Astrocyte of the hippocampus (primary cell): ENCODE measurements at regions not wholly inside any gene's neighbourhood (a gene's known extent, or its start where the extent isn't known, plus 50 kb on each side); places are given as distances from the start of the nearest gene placed in this dataset.
"Not testable (repeated sequence)": the region's sequence is repeated elsewhere in the genome, so short reads cannot be mapped to it uniquely, and the experiment has no call there.

Source experiments
- DNase-seq: peaks from one replicate; pipeline ENCODE4 v3.0.0; 2011; ENCODE audit warnings: low read depth, low spot score

DNA sequence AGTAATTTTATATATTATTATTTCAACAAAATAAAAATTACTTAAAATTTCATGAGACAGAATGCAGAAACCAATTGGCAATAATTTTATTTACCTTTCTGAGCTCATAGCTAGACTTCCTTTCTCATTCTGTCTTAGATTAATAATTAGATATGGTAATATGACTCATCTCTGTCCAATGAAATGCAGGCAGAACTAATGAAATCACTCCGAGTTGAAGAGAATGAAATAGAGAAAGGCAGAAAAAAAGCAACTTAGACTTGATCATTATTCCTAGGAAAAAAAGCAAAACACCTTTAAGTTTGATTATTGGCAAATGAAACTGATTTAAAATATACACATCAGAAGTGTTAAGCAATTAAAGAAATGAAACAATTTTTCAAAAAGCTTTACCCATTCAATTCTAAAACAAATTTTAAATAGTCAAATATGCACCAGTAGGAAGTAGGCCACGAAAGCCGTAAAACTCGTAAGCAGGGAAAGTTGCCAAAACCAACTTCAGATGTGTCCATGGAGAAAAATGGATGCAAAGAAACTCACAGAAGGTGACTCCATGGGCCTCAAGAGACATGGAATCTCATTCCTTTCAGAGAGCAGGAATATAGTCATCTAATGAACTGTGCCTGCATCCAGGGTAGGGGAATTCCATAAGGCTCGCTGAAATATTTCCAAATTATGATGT, 293.8 kb upstream of the RGS17 start:
- no peak for DNase-seq

DNA sequence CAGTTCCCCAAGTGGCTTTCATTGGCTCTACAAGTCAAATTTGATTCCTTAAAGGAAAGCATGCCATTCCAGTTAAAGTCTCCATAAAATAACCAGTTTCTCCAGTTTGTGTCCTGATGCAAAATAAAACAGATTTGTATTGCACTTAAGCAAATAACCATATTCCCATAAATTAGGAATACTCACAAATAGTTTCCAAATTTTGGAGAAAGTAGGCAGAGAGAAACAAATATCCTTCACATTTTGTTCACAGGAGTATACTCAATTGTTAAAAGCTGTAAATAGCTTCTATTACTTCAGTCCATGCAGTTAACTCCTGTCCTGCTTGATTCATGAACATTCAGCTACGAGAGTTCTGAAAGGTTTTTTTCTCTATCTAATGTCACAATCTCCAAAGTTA, 281.4 kb upstream of the RGS17 start:
- no peak for DNase-seq

DNA sequence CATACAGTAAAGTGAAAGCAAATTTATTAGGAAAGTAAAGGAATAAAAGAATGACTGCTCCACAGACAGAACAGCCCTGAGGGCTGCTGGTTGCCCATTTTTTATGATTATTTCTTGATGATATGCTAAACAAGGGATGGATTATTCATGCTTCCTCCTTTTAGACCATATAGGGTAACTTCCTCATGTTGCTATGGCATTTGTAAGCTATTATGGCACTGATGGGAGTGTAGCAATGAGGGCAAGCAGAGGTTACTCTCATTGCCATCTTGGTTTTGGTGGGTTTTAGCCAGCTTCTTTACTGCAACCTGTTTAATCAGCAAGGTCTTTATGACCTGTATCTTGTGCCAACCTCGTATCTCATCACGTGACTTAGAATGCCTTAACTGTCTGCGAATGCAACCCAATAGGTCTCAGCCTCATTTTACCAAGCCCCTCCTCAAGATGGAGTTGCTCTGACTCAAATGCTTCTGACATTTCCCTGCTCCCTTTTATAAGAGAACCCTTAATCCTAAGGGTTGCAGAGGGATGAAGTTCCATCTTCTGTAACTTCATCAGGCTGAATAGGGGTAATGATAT, 280.1 kb upstream of the RGS17 start:
- DNase-seq: no peak

DNA sequence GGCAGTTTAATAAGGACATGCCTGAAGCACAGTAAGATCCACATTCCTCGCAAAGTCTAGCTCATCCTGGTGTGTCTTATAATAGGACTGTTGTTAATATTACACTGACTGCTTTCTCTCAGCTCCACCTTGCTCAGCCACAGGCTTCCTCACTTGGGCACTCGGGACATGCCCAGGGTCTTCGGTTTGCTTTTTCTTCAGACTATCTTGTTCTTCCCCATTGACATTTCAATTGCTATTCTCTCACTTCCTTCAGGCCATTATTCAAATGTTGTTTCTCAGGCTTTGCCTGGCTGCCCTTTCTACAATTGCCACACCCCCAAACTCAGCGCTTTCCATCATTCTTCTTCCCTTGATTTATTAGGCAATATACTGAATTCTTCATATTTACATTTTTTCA, 274.8 kb upstream of the RGS17 start:
- no peak for DNase-seq

DNA sequence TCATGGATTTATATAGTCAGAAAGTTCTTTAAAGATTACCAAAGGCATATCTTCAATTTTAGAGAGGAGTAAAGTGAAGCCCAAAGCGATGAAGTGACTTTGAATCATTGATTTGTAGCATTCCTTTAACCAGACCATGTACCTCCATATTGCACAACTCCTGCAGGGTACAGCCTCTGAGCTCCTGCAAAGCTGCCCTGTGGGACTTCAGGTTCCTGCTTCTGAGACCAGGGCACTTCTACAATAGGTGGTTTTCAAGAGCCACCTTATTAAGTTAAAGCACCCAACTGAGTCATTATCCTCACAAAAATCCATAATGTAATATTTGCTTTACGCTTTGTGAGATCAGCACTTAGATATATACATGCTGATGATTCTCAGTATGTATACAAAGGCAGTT, 270.7 kb upstream of the RGS17 start:
- DNase-seq: no peak

DNA sequence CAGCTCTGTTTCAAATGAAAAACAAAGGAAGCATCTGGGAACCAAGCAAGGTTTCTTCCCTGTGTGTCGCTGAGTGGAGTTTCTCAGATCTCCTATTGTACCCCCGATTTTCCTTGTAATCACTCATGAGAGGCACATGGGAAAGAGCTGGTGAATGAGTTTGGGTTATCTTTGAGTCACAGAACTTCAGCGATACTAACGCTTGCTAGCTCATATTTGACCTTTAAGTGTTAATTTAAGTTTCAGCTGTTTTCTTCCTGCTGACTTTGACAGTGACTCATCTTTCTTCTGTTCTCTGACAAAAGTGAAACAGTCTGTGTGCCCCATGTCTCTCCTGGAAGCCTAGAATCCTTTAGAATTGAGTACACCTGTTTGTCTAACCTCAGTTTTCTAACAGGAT, 261.1 kb upstream of the RGS17 start:
- DNase-seq: no peak

DNA sequence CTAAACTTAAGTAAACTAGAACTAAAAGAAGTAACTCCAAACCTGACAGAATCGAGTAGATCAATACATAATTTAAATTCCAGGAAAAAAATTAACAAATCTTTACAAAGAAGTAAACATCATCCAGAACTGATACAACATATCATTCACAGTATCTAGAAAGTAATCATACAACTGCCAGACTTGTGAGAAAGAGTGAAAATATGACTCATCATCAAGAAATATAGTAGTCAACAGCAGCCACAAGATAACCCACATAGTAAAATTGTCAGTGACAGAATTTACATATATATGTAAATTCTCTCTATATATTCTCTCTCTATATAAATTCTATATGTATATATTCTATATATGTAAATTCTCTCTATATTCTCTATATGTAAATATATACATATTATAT, 242.8 kb upstream of the RGS17 start:
- DNase-seq: no peak

DNA sequence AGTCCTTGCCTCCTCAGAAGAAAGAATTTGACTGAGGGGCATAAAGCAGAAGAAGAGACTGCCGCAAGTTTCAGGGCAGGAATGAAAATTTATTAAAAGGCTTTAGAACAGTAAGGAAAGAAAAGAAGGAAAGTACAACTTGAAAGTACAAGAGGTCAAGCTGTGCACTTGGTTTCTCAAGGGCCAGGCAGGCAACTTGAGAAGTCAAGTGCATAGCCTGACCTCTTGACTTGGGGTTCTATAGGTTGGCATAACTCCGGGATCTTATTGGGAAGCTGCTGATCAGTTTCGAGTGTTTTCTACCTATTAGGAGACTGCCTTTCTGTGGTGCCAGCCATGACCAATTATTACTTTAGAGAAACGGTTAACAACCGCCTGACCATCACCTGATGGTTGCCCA, 237.0 kb upstream of the RGS17 start:
- DNase-seq: no peak

DNA sequence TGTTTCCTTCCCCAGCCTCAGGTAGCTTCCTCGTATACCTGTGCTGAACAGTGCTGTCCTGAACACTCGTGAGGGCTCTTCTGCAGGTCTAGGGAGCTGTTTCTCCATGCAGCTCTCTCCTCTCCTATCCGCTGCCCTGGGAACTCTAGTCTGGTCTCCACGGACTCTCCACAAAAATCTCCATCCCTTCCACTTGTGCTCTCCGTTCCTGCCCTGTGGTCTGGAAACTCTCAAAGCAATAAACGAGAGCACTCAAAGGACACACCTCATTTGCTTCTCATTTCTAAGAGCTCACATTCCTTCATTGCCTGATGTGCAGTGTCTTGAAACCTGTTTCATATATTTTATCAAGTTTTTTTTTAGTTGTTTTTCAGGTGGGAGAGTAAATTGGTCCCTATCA, 235.9 kb upstream of the RGS17 start:
- no peak for DNase-seq

DNA sequence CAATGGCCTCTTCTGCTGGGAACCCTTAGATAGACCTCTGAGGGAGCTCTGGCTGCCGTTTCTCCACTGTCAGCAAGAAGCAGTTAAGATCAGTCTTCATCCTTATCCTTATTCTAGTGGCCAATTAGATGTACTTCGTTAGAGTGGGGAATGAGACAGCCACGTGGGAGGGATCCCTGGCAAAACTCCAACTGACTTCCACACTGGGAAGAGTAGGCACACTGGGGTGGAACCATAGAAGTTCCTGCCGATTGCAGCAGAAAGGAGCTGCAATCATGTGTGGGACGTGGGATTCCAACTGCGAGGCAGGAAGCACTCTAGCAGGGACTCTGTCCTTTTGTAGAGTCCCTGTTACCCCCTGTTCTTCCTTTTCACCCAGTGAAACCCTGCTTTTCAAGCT, 226.3 kb upstream of the RGS17 start:
- DNase-seq: no peak

DNA sequence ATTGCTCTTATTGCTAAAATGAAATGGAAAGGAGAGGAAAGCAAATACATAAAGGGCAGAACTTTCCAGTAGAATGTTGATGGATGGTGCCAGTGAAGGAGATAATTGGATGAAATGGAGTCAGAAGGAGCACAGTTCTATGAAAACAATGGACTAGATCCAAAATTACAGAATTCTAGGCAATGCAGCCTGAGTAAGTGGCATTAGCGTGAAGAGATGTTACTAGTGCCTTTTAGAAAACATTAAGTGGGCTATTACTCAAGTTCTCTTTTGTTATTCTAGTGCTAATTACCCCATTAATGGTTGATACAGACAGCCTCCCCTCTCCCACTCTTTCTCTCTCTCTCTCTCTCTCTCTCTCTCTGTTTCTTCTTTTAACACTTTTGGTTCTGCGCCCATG, 209.5 kb upstream of the RGS17 start:
- DNase-seq: no peak

DNA sequence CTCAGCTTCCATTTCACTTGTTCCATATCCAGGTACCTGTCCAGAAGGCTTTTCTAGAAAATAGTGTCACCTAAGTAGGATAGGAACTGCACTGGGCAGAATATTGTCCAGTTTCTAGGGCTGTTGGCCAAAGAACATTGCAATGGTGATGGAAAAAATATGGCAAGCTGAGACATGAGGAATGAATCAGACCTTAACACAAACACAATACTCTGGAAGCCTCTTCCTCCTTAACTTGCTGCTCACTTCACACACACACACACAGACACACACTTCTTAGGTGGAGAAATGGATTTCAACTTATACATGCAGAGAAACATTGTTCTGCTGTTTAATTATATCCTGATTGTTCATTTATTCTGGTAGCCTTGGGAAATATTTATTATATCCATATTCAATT, 203.0 kb upstream of the RGS17 start:
- no peak for DNase-seq

DNA sequence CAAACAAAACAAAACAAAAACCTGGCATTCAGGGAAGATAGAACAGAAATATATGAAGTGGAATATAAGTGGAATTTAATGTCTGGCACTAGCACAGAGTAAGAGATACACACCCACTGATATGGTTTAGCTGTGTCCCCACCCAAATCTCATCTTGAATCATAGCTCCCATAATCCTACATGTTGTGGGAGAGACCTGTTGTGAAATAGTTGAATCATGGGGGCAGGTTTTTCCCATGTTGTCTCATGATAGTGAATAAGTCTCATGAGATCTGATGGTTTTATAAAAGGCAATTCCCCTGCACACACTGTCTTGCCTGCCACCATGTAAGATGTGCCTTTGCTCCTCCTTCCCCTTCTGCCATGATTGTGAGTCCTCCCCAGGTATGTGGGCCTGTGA, 200.1 kb upstream of the RGS17 start:
- DNase-seq: not testable (repeated sequence)

DNA sequence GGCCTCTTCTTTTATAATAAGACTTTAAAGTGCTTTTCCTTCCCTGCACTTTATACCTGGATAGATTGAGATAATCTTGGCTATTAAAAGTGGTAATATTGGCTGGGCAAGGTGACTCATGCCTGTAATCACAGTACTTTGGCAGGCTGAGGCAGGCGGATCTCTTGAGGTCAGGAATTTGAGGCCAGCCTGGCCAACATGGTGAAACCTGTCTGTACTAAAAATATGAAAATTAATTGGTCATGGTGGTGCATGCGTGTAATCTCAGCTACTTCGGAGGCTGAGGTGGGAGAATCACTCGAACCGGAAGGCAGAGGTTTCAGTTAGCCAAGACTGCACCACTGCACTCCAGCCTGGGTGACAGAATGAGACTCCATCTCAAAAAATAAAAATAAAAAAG, 197.1 kb upstream of the RGS17 start:
- DNase-seq: no peak

DNA sequence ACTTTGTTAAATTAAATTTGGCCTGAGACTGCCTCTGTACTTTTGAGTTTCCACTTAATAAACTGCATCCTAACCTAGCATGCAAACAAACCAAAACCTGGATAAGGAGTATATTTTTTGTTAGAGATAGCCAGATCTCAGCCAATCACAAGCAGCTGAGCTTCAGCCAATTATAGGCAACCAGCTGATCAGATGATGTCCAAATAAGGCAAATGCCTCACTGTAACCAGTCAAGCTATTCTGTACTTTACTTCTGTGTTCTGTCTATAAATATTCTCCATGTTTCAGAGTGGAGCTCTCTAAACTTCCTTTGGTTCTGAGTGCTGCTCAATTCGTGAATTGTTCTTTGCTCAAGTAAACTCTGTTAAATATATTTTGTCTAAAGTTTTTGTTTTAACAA, 194.6 kb upstream of the RGS17 start:
- no peak for DNase-seq

DNA sequence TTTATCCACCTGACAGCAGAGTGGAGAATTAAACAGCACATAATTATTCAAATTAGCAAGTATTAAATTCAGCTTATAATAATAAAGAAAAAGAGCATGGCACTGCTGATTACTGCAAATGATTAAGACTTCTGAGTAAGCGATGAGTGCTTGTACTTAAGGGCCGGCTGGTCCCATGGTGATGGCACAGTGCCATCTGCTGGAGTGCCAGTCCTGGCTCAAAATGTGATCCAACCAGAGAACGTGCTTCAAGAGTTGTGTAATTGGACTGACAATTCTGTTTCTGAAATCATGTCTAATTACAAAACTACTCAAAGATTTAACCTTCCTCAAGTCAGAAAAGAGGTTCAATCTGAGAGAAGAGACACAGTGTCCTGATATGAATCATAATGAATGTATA, 181.6 kb upstream of the RGS17 start:
- peak; percentile 61 for DNase-seq

DNA sequence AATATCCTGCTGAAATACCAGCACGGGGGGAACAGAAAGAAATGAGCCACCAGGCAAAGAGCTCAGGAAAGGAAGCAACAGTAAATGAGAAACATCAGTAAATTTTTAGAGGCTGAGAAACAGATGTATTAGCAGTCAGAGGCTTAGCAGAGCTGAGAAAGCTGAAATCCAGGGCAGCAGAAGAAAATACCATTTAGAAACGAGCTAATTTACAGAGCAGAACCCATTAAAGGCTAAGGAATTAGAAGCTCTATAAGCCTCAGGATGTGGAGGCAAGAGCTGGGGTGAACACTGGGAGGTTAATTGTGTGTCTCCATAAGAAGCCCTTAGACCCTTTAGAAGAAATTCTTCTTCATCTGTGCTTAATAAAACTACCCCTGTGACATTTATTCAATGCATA, 178.6 kb upstream of the RGS17 start:
- no peak for DNase-seq

DNA sequence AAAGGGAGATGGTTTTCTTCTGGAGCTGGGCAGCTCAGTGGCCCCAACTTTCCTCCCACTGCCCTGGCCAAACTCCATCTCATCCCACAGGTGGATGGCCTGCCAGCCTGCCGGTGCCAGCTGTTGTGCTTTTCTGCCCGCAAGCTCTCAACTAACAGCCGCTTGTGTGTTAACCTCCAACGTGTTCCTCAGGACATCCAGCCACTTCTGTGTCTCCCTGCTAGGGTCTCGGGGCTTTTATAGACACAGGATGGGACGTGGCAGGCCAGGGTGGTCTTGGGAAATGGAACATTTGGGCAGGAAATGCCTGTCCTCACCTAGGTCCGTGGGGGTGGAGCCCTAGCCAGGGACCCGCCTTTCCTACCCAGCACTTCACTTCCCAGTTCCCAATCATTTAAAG, 171.1 kb upstream of the RGS17 start:
- no peak for DNase-seq

DNA sequence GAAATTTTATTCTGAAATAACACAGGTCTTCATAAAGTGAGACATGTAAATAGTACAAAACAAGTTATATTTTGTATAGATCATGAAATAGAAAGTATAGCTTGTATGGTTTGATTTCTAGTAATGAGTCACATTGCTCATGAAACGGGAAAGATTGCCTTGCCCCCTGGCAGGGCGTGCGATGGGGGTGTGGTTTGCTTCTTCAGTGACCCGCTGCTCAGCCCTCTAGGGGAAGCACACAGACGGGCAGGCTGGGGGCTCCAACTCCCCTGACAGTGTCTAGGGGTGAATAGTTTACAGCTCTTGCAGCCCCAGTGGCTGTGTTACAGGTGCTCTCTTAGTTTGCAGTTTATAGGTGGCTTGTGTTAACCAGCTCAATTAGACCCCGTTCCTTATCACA, 170.5 kb upstream of the RGS17 start:
- no peak for DNase-seq

DNA sequence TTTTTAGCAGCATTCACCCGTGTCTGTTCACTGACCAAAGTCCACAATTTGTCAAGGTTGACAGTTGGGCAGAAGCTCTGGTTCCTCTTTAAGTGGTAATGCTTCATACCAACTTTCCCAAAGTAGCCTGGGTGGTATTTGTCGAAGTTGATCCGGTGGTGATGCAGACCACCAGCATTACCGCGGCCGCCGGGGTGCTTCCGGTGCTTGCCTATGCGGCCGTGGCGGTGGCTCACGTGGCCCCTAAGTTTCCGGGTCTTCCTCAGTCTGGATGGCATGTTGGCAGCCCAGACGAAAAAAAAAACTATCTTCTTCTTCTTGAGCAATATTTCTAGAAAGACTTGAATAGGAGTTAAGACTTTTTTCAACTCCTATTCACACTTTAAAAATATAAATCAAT, 151.4 kb upstream of the RGS17 start:
- not testable (repeated sequence) for DNase-seq

DNA sequence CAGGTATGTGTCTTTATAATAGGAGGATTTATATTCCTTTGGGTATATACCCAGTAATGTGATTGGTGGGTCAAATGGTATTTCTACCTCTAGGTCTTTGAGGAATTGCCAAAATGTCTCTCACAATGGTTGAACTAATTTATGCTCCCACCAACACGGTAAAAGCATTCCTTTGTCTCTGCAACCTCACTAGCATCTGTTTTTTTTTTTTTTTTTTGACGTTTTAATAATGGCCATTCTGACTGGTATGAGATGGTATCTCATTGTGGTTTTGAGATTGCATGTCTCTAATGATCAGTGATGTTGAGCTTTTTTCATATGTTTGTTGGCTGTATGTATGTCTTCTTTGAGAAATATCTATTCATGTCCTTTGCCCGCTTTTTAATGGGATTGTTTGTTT, 144.9 kb upstream of the RGS17 start:
- no peak for DNase-seq

DNA sequence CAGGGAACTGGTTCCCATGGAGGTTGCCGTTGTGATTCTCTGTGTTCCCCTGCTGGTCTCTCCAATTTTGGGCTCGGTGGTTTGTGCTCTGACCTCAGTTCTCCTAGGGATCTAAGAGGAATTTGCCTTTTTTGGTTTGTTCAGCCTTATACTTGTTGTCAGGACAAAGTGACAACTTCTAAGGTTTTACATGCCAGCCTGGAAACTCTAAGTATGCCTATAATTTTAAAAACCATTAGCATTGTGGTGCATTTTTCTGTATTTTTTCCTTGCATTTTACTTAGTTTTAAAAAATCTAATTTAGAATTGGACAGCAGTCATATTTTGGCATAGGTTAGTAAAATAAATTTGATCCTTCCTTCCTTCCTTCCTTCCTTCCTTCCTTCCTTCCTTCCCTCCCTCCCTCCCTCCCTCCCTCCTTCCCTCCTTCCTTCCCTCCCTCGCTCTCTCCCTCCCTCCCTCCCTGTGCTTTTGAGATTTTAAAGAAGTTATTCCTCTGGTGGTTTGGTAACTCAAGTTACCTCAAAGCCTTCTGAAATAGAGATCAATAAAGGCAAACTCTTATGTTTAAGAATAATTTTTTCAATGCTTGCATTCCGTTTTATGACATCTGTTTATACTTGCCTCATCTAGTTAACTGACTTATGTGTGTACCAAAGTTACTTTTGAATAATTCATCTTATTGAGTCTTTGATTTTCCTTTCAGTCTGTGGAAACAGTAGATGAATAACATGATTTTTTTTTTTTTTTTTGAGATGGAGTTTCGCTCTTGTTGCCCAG, 141.3 kb upstream of the RGS17 start:
- DNase-seq: no peak

DNA sequence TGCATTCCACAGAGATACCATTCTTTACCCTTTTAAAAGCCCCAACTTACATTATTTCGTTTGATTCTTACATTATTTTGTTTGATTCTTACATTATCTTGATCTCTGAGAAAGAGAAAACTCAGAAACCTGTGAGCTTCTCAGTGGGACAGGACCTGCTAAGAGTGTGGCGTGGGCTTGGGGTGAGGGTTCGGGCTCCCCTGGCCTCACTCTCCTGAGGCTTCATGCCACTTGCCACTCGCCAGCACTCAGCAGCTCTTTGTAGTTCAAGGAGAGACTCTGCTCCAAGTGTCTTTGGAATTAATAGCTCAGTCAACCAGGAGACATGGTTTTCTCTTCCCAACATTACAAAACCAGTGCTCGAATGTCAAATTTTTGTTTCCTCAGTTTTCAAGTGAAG, 132.4 kb upstream of the RGS17 start:
- no peak for DNase-seq
